Cardiac muscle cell (in vitro differentiated cells and primary cell): ENCODE measurements at regions not wholly inside any gene's neighbourhood (a gene's known extent, or its start where the extent isn't known, plus 50 kb on each side); places are given as distances from the start of the nearest gene placed in this dataset.

Source experiments
- DNase-seq, 2 donors: peaks; one replicate each; pipeline versions ENCODE4 v3.0.0 to v3.0.0-alpha.2; 2010 to 2017; ENCODE audit warnings: low read depth in 1 of 2, low spot score in 1 of 2
- H3K27ac ChIP-seq: fragments of 200-600 bp; sonication (generic); 2 replicates; pipeline ENCODE4 v1.5.1; 2016
- H3K27me3 ChIP-seq: fragments of 200-600 bp; sonication (generic); 2 replicates; pipeline ENCODE4 v1.6.0; 2016; ENCODE audit warnings: control low read depth
- H3K36me3 ChIP-seq: fragments of 200-600 bp; sonication (generic); 2 replicates; pipeline ENCODE4 v1.5.1; 2016; ENCODE audit warnings: control low read depth
- H3K4me1 ChIP-seq: fragments of 200-600 bp; sonication (generic); 2 replicates; pipeline ENCODE4 v1.8.1; 2017; ENCODE audit warnings: low read depth, mild to moderate bottlenecking, mixed run types
- H3K4me3 ChIP-seq: fragments of 200-600 bp; sonication (generic); 2 replicates; pipeline ENCODE4 v1.5.1; 2016; ENCODE audit warnings: mild to moderate bottlenecking
- H3K9me3 ChIP-seq: fragments of 200-600 bp; sonication (generic); 2 replicates; pipeline ENCODE4 v1.5.1; 2017; ENCODE audit warnings: low read depth, mild to moderate bottlenecking, control low read depth
- CTCF ChIP-seq: IDR thresholded peaks from 2 replicates; pipeline ENCODE4 v1.5.1; 2012; ENCODE audit warnings: low read depth, mild to moderate bottlenecking, low read length

GRCh38 chr6:14447240-14447639 is 329.7 kb downstream of the CD83 start:
- H3K9me3 ChIP-seq: no peaks in the 10 kb centered on the region
- no peaks in the 10 kb centered on the region for H3K36me3 ChIP-seq
- no peak overlapping the region for H3K27ac ChIP-seq
- no peak for DNase-seq
- no peaks in the 10 kb centered on the region for H3K4me1 ChIP-seq
- H3K4me3 ChIP-seq: no peak overlapping the region
- no peaks in the 10 kb centered on the region for H3K27me3 ChIP-seq
- TF ChIP-seq CTCF: no peak

GRCh38 chr6:14448246-14448645 is 330.7 kb downstream of the CD83 start:
- Histone ChIP-seq H3K27me3 (no peaks in the 10 kb centered on the region), H3K4me1 (no peaks in the 10 kb centered on the region), H3K27ac (no peak overlapping the region), H3K9me3 (no peaks in the 10 kb centered on the region), H3K36me3 (no peaks in the 10 kb centered on the region), H3K4me3 (no peak overlapping the region)
- DNase-seq: no peak
- no peak for TF ChIP-seq CTCF

GRCh38 chr6:14450133-14450504 is 332.5 kb downstream of the CD83 start:
- no peak overlapping the region for H3K27ac ChIP-seq
- DNase-seq: no peak
- no peak overlapping the region for H3K4me3 ChIP-seq
- H3K27me3 ChIP-seq: no peaks in the 10 kb centered on the region
- H3K36me3 ChIP-seq: no peaks in the 10 kb centered on the region
- no peaks in the 10 kb centered on the region for H3K4me1 ChIP-seq
- no peaks in the 10 kb centered on the region for H3K9me3 ChIP-seq
- no peak for TF ChIP-seq CTCF

GRCh38 chr6:14450578-14450977 is 333.0 kb downstream of the CD83 start:
- Histone ChIP-seq H3K36me3 (no peaks in the 10 kb centered on the region), H3K9me3 (no peaks in the 10 kb centered on the region), H3K27me3 (no peaks in the 10 kb centered on the region), H3K27ac (no peak overlapping the region), H3K4me3 (no peak overlapping the region), H3K4me1 (no peaks in the 10 kb centered on the region)
- DNase-seq: no peak
- no peak for TF ChIP-seq CTCF

GRCh38 chr6:14451594-14452374 is 334.2 kb downstream of the CD83 start:
- no peaks in the 10 kb centered on the region for H3K4me1 ChIP-seq
- H3K27ac ChIP-seq: no peak overlapping the region
- TF ChIP-seq CTCF: no peak
- H3K36me3 ChIP-seq: no peaks in the 10 kb centered on the region
- H3K9me3 ChIP-seq: no peaks in the 10 kb centered on the region
- no peak for DNase-seq
- no peaks in the 10 kb centered on the region for H3K27me3 ChIP-seq
- no peak overlapping the region for H3K4me3 ChIP-seq
